SHP77 treated with DMSO at 0.1 percent for 48 hours (cell line): ENCODE measurements at regions not wholly inside any gene's neighbourhood (a gene's known extent, or its start where the extent isn't known, plus 50 kb on each side); places are given as distances from the start of the nearest gene placed in this dataset.

Experiments
- DNase-seq: peaks from one replicate; lab custom pipeline; 2025; lab: John Stamatoyannopoulos, UW

DNA sequence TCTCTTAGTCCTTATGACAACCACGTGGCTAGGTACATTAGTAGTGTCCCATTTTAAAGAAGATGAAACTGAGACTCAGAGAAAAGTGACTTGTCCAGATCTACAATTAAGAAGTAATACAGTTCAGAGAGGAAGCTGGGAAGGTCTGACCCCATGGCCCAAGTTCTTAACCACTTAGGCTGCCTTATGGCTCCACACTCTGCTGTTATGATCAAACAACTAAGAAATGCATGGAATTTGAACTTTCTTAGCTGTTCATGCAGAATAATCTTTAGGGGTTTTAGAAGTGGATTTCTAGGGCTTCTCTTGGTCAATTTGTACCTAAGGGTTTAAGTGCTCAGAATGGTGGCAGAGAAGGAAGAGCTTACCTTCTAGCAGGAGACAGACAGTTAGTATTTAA is 128.0 kb upstream of the MSX2 start:
- no peak for DNase-seq

DNA sequence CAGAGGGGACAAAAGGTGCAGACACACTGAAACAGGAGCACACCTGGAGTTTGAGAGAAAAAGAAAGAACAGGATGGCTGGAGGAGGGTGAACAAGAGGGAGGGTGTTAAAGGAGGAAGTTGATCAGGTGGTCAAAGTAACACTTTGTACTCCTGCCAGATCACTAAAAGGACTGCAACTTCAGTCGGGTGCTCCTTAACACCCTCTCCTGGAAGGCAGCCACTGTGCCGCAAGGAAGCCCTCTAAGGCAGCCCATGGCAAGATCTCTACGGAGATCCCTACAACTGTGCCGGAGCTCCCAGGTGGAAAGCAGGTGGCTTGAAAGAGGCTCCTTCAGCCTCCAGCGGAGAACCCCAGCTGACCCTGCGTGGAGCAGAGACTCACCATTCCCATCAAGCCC is 124.4 kb upstream of the MSX2 start:
- DNase-seq, result no peak

DNA sequence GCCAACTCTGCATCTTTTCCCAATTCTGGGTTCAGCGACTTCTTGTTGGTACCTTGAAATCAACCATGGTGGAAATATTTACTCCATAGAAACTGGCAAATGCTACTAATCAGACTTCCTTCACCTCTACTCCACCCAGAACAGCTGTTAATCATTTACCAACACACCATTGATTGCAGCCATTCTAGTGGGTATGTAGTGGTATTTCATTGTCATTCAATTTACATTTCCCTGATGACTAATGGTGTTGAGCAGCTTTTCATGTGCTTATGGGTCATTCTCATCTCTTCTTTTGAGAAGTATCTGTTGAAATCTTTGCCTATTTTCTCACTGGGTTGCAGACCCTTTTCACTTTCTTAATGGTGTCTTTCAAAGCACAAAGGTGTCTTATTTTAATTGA is 122.4 kb upstream of the MSX2 start:
- no peak for DNase-seq

DNA sequence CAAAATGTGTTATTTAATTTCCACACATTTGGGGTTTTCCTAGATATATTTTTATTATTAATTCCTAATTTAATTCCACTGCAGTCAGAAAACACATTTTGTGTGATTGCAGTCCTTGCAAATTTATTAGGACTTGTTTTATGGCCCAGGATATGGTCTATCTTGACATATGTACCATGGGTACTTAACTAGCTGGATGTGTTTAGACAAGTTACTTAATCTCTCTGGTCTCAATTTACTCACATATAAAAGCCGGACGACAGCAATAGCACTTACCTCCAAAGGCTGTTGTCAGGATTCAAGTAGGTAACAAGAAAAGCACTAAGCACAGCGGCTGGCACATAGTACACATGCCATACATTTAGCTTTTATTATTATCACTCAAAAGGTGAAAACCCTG is 118.2 kb upstream of the MSX2 start:
- DNase-seq, result no peak

DNA sequence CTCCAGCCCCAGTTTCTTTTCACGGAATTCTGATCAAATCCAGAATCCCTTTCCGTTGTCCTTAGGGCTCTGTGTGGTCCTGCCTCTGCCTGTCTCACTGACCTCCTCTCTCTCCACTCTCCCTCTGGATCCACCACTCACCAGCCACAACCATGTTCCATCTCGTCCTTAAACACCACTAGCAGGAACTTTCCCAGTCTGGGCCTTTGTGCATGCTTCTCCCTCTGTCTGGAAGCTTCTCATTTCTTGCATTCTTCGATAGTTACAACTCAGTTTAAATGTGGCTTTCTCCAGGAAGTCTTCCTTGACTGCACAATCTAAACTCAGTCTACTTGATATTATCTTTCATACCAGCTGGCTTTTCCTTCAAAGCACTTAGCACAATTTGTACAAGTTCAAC is 117.7 kb upstream of the MSX2 start:
- DNase-seq, result no peak

DNA sequence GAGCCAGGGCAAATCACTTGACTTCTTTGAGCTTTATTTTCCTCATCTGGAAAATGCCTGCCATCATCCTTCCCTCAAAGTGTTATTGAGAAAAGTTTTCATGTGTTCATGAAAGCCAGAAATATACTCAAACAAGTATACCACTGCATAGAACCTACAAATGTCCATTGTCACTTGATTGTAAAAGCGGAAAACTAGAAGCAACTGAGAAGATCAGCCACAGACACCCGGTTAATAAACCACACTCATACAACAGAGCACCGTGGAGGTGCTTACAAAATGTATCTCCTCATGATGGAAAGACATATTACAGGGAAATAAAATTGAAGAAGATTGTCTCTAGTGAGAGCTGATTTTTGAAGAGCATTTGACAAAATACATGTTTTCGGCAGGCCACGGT is 117.2 kb upstream of the MSX2 start:
- DNase-seq, result no peak

DNA sequence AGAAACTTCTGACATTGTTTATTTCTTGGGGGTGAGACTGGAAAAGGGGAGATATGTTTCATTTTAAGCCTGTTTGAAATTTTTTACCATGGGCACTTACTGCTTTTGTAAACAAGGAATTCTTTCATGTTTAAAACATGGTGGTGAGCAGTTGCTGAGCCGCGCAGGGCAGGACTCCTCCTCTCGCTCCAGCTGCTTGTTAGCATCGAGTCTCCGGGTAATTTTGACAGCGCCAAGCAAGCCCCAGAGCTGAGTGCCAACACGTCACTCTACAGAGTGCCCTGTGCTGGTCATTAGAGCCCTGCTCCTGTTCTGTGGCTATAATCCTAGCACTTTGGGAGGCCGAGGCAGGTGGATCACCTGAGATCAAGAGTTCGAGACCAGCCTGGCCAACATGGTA is 116.5 kb upstream of the MSX2 start:
- no peak for DNase-seq

DNA sequence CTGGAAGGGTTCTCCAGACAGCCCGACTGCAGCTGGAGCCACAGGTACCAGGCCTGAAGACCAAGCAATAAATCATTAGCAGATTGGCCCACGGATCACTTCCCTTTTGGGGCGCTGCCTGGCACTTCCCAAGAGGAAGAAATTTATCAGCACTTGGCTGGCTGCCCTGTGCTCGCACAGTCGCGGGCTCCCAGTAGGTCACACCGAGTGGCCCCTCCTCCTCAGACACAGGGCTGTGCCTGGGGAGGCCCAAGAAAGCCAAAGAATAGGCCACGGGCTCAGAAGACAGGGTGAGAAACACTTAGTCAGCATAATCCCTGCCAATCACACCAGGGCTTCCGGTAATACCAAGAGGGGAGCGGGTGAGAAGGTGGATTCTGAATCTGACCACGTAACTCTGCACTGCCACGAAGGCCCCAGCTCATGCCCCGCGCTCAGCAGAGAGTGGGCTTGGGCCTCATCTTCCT is 115.7 kb upstream of the MSX2 start:
- DNase-seq, result no peak

DNA sequence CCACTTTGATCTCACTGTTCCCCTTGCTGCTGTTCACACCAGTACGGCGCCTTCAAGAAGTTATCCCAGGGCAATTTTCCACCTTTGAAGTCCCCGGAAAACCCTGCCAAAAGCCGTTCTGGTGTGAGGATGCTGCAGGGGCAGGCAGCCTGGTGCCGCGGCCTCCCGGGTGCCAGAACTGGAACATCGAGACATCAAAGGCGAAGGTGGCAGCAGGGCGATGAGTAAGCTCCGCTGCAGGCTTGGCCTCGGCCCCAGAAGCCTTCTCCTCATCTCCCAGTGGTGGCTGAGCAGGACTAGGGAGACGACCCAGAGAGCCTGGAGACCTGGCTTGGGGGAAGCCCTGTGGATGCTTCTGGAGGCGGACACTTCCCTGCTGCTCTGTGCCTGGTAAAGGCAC is 115.3 kb upstream of the MSX2 start:
- no peak for DNase-seq

DNA sequence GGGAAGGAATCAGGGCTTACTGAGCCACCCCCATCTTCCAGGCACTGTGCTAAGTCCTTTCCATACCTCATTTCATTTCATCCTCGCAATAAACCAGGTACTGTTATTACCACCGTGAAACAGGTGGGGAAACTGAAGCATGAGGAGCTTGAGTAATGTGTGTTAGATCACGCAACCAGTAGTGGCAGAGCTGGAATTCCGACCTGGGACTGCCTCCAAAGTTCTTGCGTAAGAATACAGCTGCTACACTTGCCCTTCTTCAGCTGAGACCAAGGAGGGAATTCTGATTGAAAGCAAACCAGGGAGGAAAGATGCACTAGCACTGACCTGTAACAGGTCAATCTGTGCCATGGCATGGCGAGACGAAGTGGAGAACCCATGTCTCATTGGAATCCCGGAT is 113.4 kb upstream of the MSX2 start:
- DNase-seq, result no peak

DNA sequence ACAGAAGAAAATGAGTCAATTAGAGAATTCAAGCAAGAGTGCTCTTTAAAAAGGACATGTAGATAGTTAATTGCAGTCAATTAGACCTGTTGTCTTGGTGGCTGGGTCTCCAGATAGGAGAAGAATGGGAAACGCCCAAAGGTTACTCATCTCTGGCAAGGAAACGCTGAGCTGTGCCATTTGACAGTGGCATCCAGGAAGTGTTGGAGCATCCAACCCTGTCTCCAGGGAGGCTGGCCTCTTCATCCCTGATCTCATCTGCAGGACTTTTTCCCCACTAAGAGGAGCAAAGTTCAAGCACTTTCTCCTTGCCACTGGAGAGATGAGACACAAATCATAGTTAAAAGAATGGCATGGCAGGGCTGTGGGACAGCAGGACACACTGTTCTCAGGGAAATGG is 111.7 kb upstream of the MSX2 start:
- no peak for DNase-seq

DNA sequence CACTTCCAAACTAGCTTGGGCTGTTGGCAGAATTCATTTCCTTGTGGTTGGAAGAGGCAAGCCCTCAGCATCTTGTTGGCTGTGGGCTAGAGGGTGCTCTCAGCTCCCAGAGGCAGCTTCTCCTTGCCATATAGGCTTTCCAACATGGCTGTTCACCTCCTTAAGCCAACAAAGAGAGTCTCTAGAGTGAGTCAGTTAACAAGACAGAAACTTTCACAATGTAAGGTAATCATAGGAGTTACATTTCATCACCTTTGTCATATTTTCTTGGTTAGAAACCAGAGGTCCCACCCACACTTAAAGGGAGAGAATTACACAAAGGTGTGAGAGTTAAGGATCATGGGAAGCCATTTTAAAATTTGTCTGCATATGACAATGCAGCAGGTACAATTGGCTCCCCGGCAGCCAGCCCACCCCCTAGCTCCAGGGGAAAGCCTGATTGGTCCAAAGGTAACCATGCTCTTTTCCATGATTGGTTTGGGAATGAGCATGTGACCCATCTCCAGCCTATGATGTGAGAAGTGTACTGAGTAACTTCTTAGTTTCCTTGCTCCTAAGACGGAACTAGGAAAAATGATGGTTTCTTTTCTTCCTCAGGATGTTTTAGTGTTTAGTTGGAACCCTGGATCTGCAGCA is 109.8 kb upstream of the MSX2 start:
- no peak for DNase-seq

DNA sequence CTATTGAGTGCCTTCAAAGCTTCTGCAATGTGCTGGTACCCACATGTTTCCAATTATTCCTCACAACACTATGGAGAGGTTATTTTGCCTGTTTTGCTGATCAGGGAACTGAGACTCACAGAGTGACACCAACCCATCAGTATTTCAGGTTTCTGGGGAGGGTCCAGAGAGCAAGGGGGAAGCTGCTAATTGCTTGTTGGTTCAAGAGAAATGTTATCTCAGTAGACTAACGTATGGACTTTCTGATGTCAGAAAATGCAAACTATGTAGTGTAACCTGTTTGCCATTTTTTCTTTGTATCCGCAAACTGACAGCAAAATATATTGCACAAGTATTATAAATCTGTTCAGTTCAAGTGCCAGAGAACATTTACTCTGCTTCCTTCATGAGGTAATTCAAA is 108.3 kb upstream of the MSX2 start:
- DNase-seq, result no peak

DNA sequence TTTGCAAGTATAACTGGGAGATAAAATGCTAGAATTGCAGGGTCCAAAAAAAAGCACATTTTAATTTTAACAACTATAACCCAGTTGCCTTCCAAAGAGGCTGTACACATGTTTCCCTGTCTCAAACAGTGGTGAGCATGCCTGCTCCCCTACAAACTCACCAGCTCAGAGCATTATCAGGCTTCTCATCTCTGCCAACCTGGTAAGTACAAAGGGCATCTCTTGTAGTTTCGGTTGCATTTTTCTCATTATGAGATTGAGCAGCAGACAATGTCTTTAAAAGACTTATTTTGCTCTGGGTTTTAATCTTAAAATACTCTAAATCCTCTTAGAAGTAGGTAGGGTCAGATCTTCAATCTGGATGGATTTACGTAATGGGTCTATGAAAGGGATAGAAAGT is 107.1 kb upstream of the MSX2 start:
- DNase-seq, result no peak

DNA sequence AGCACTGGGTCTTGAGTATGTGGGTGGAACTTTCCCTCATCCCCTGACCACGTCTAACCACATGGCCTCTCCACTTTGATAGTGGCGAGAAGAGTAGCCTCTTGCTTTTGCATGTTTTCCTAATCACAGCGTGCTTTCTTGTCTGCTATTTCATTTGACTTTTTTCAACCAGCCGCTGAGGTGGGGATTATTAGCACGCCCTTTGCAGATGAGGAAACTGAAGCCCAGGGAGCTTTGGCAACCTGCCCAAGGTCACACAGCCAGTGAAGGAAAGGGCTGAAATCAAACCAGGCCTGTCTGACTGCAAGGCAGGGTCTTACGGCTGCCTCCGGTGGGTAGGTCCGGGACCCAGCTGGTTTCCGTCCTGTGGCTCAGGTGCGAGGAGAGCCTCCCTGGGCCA is 106.5 kb upstream of the MSX2 start:
- no peak for DNase-seq

DNA sequence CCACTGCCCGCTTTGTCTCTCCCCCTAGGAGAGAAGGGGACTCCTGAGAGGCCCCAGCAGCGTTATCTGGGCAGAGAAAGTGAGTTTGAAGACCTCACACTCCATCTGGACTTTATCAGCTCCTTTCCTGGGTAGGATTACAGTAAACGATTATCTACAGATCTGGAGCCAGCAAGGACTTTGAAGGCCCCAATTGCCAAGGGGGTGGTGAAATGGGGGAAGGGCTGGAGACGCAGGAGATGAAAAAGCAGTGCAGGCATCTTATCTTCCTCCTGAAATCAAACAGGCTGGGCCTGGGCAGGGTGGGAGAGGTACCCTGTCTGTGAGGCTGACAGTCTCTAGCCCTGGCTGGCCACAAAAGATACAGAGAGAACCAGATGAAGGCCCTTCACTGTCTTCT is 105.8 kb upstream of the MSX2 start:
- DNase-seq, result no peak

DNA sequence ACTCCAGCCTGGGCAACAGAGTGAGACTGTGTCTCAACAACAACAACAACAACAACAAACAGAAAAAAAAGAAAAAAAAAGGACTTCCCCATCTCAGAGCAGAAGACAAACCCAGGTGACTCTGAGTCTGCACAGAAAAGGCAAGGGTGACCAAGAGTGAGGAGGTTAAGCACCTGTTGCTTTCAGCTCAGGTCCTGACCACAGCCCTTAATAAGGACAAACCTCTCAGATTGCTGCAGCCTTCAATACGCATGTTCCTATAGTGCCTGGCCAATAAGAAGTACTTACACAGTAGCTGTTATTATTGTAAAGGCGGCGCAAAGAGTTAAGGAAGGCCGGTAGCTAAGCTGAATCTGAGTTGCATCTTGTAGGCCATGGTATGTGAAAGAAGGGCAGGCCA is 102.3 kb upstream of the MSX2 start:
- DNase-seq, result no peak

DNA sequence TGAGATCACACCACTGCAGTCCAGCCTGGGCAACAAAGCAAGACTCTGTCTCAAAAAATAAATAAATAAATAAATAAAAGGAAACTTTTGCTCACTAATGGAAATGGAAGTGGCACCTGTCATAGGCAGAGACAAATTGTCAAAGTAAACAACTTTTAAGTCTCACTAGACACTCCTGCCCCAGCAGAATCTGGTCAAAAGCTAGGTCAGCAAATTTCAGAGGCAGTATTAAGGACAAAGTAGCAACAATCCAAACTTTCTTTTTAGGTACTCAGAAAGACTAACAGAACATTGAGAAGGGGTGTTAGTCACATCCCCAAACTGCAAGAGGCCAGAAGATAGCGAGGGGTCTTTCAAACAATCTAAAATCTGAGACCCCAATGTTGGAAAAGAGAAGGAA is 101.4 kb upstream of the MSX2 start:
- no peak for DNase-seq

DNA sequence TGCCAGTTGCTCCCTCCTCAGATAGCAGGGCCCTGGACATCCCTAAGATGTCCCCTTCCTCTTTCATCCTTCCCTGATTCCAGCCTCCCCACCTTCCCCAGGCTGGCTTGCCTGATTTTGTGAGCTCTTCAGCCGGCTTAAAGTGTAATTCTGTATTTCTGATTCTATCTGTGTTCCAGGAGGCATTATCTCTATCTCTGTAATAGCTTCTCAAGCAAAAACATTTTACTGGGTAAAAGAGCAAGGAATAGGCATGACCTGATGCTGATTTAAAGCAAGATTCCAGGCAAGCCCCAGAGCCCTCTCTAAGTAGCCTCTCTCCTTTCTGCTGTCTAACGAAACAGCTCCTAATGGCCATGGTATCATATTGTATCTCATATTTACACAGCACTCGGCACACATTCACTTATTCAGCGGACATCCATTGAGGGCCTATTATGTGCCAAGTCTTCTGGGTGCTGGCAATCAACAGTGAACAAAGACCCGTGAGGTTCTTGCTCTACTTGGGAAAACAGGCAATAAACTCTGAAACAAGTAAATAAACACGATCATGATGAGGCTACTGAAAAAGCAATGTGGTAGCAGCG is 100.9 kb upstream of the MSX2 start:
- DNase-seq, result no peak

DNA sequence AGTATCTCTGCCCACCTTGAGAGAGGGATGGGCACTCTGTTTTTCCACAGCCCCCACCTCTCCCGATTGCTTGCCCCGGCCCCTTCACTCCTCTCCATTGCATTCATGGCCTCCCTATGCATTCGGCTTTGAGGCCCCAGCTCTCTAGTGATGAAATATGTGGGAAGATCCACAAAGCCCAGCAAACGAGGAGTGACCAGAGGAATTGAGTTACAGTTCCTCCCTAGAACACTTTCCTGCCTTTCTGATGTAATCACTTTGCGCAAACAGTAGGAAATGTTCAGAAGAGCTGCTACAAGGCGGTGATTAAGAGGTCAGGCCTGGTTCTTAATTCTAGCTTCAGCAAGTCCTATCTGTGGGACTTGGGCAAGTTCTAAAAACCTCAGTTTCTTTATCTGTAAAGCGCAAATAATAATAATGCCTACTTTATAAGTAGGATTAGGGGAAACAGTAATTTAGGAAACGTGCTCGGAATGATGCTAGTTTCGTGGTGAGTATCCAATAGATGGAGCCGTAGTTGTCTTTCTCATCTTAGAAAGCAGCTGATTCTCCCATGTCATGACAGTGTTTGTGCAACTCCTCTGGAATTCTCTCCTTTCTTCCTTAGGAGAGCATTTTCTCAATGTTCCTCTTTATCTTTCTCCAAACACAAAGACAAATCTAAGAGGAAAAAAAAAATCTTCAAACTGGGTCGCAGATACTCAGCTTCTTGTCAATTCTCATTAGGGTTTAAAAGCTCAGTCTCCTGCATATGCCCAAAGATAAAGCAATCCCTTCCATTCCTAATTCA is 99.5 kb upstream of the MSX2 start:
- DNase-seq, result no peak

DNA sequence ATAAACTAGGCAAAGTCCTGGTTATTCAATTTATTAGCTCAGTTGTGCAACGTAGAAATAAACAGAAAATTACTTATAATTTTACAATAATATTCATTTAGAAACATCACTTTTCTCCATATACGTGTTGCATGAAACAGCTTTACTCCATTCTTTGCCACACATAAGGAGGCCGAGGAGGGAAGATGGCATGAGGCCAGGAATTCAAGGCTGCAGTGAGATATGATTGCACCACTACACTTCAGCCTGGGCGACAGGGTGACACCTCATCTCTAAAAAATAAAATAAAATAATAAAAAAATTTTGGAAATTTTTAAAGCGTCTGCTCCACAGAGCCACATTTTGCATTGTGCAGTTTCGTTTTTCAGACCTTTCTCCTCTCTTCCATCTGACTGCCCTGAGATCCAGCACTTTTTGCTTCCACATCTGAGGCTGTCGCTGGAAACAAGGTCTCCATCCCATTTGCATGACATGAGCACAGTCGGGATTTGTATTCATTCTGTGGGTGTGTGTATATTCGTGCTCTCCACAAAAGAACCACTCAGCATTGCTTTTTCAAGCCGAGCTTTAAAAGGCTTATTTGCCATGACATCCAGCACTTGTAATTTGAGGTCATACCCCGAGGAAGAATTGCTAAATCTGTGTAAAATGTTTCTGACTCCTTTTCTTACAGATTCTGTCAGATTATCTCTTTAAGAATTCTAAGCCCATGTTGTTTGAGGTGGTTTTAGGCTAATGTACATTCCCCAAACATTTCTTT is 98.6 kb upstream of the MSX2 start:
- no peak for DNase-seq

DNA sequence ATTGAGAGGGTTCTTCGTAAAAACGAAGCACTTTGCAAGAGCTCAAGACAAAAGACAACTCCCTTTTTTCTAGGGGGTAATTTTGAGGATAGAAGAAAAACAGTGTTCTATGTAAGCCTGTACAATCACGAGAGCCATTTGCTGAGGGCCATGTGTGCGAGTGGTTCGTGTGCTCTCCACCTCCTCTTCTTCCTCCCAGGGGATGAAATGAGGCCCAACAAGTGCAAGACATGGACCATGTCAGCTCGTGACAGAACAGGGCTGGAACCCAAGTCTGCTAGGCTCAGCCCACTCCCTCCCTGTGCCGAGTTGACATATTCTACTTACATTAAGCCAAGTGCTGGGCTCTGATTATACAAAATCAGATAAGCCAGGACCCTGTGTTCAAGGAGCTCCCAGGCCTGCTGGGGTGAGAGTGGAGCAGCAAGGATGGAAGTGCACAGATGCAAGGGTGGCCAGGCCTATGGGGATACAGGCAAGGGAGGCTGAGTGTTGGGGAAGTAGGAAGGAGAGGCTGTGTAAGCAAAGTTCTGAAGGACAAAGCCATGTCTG is 97.9 kb upstream of the MSX2 start:
- no peak for DNase-seq

DNA sequence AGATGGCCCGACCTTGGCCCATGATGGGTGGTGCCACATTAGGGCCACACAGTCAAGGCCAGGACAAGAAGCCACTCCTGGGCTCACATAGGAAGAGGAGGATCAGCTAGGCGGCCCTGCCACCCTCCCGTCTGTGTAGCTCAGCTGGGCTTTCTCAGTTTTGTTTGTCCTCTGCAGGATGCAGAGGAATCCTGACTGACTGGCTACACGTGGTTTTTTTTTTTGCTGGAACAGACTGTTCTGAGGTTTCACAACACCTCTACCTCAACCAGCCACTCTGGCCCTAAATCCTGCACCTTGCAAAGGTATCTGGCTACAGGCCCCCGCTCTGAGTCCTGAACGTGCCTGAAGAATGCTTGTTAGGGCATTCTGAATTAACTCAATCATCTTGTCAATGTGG is 88.3 kb upstream of the MSX2 start:
- no peak for DNase-seq
